PC-3 (cell line): ENCODE measurements at regions not wholly inside any gene's neighbourhood (a gene's known extent, or its start where the extent isn't known, plus 50 kb on each side); places are given as distances from the start of the nearest gene placed in this dataset.

Source experiments
- ATAC-seq: fragments of 200-7000 bp; cut with Tn5 transposase; 2 replicates; pipeline ENCODE4 v1.9.1; 2020; ENCODE audit warnings: mild to moderate bottlenecking, moderate library complexity
- BruUV-seq: library from RNA; stranded (reverse); fragments of 400-500 nt; replicated peaks from 2 replicates; lab custom pipeline; 2021; lab: Mats Ljungman, UMichigan
- CTCF ChIA-PET: fragments of 300-600 bp; sonication (Branson Sonifier 250); formaldehyde crosslinking; loops from one replicate; lab custom pipeline; 2022; ENCODE audit warnings: antibody characterized with exemption; lab: Charles Lee
- POLR2A ChIA-PET: fragments of 300-600 bp; sonication (Branson Sonifier 250); formaldehyde crosslinking; loops from one replicate; lab custom pipeline; 2022; ENCODE audit warnings: antibody characterized with exemption; ENCODE audit not compliant: unreplicated experiment; lab: Charles Lee
- DNase-seq: peaks from one replicate; pipeline ENCODE4 v3.0.0-alpha.2; 2015
- H2AFZ ChIP-seq: fragments of 300-600 bp; sonication (generic); 2 replicates; pipeline ENCODE4 v1.6.0; 2016; ENCODE audit warnings: antibody characterized with exemption, low read length
- H3F3A ChIP-seq: fragments of 300-600 bp; sonication (generic); one replicate; pipeline ENCODE4 v1.6.0; 2017; ENCODE audit warnings: antibody characterized with exemption, low read length, control low read depth, mild to moderate bottlenecking; ENCODE audit not compliant: unreplicated experiment
- H3K27ac ChIP-seq: fragments of 300-600 bp; sonication (generic); 2 replicates; pipeline ENCODE4 v1.5.1; 2016; ENCODE audit warnings: mild to moderate bottlenecking, low read length
- H3K27me3 ChIP-seq: fragments of 300-600 bp; sonication (generic); 2 replicates; pipeline ENCODE4 v1.6.1; 2016; ENCODE audit warnings: low read length, mixed read lengths
- H3K36me3 ChIP-seq: fragments of 300-600 bp; sonication (generic); 2 replicates; pipeline ENCODE4 v1.6.1; 2016; ENCODE audit warnings: low read depth, mixed run types, low read length, mixed read lengths
- H3K4me1 ChIP-seq: fragments of 300-600 bp; sonication (generic); 2 replicates; pipeline ENCODE4 v1.5.1; 2016; ENCODE audit warnings: low read length; ENCODE audit not compliant: insufficient read depth
- H3K4me2 ChIP-seq: fragments of 300-600 bp; sonication (generic); 2 replicates; pipeline ENCODE4 v1.6.0; 2016; ENCODE audit warnings: low read length
- H3K4me3 ChIP-seq: fragments of 300-600 bp; sonication (generic); 2 replicates; pipeline ENCODE4 v1.5.1; 2016; ENCODE audit warnings: mild to moderate bottlenecking, low read length, mixed read lengths
- H3K79me2 ChIP-seq: fragments of 300-600 bp; sonication (generic); 2 replicates; pipeline ENCODE4 v1.6.1; 2017; ENCODE audit warnings: low read length, mixed read lengths
- H3K9ac ChIP-seq: fragments of 300-600 bp; sonication (generic); 2 replicates; pipeline ENCODE4 v1.6.0; 2016; ENCODE audit warnings: mild to moderate bottlenecking, low read length
- H3K9me2 ChIP-seq: fragments of 300-600 bp; sonication (generic); replicated peaks from 2 replicates; pipeline ENCODE4 v1.6.1; 2016; ENCODE audit warnings: mixed run types, low read length, mixed read lengths
- H3K9me3 ChIP-seq: fragments of 300-600 bp; sonication (generic); 2 replicates; pipeline ENCODE4 v1.6.1; 2016; ENCODE audit warnings: low read length, mixed read lengths
- H4K20me1 ChIP-seq: fragments of 300-600 bp; sonication (generic); 2 replicates; pipeline ENCODE4 v1.6.1; 2016; ENCODE audit warnings: low read length, mixed read lengths
- CTCF ChIP-seq: fragments of 300-600 bp; sonication (generic); conservative IDR thresholded peaks from 2 replicates; pipeline ENCODE4 v1.5.1; 2017; ENCODE audit warnings: antibody characterized with exemption, low read depth, mild to moderate bottlenecking, low read length
- EZH2 ChIP-seq: fragments of 300-600 bp; sonication (generic); IDR thresholded peaks from one replicate; pipeline ENCODE4 v1.6.1; 2017; ENCODE audit warnings: antibody characterized with exemption, mild to moderate bottlenecking, low read length; ENCODE audit not compliant: unreplicated experiment
- EZH2phosphoT487 ChIP-seq: fragments of 300-600 bp; sonication (generic); IDR thresholded peaks from 2 replicates; pipeline ENCODE4 v1.6.1; 2018; ENCODE audit warnings: mild to moderate bottlenecking, antibody characterized with exemption, low read length, borderline replicate concordance
- intact Hi-C: fragments of 100-400 bp; cut with micrococcal nuclease; formaldehyde crosslinking; loops from 2 replicates; pipeline ENCODE4 v1.9.0; 2023

GRCh38 chr11:27253224-27253623 lies 109.8 kb downstream of the CCDC34 start:
- no peak for ATAC-seq
- POLR2A ChIA-PET: no interaction called here

GRCh38 chr11:27250867-27251665 lies 111.9 kb downstream of the CCDC34 start:
- DNase-seq: no peak
- no peaks in the 10 kb centered on the region for H3K4me1 ChIP-seq
- H3K4me2 ChIP-seq: no peak overlapping the region
- no peak overlapping the region for H3K4me3 ChIP-seq
- no peaks in the 10 kb centered on the region for H4K20me1 ChIP-seq
- no peaks in the 10 kb centered on the region for H3F3A ChIP-seq
- TF ChIP-seq CTCF (no peak), EZH2 (no peak), EZH2phosphoT487 (no peak)
- no peak overlapping the region for H2AFZ ChIP-seq
- H3K36me3 ChIP-seq: no peaks in the 10 kb centered on the region
- no peaks in the 10 kb centered on the region for H3K27me3 ChIP-seq
- ChIA-PET POLR2A (no interaction called here), CTCF (no interaction called here)
- intact Hi-C loops: no loop called here
- H3K79me2 ChIP-seq: no peaks in the 10 kb centered on the region
- no peak overlapping the region for H3K27ac ChIP-seq
- H3K9me2 ChIP-seq: no peaks in the 10 kb centered on the region
- no peak for ATAC-seq
- H3K9ac ChIP-seq: no peak overlapping the region
- BruUV-seq: no TSS peak
- H3K9me3 ChIP-seq: no peaks in the 10 kb centered on the region

More at GRCh38 chr11:27253224-27253623, 109.8 kb downstream of the CCDC34 start:
- Histone ChIP-seq H3K9me2 (no peaks in the 10 kb centered on the region), H2AFZ (no peak overlapping the region), H3K79me2 (no peaks in the 10 kb centered on the region), H3F3A (no peaks in the 10 kb centered on the region), H3K4me3 (no peak overlapping the region), H3K4me2 (no peak overlapping the region), H3K36me3 (no peaks in the 10 kb centered on the region), H3K27ac (no peak overlapping the region), H3K4me1 (no peaks in the 10 kb centered on the region), H4K20me1 (no peaks in the 10 kb centered on the region), H3K9me3 (no peaks in the 10 kb centered on the region), H3K9ac (no peak overlapping the region), H3K27me3 (no peaks in the 10 kb centered on the region)
- no TSS peak for BruUV-seq
- CTCF ChIA-PET: no interaction called here
- no peak for DNase-seq
- intact Hi-C loops: no loop called here
- TF ChIP-seq EZH2: no peak

GRCh38 chr11:27248576-27249509 lies 114.2 kb downstream of the CCDC34 start:
- Histone ChIP-seq H3K4me2 (no peak overlapping the region), H3F3A (no peaks in the 10 kb centered on the region), H3K9ac (no peak overlapping the region), H3K9me3 (no peaks in the 10 kb centered on the region), H3K36me3 (no peaks in the 10 kb centered on the region), H3K4me1 (no peaks in the 10 kb centered on the region), H4K20me1 (no peaks in the 10 kb centered on the region), H3K27me3 (no peaks in the 10 kb centered on the region), H2AFZ (no peak overlapping the region), H3K79me2 (no peaks in the 10 kb centered on the region), H3K27ac (no peak overlapping the region), H3K9me2 (no peaks in the 10 kb centered on the region), H3K4me3 (no peak overlapping the region)
- POLR2A ChIA-PET: no interaction called here
- ATAC-seq (no peak), DNase-seq (no peak)
- no TSS peak for BruUV-seq
- CTCF ChIA-PET: no interaction called here
- TF ChIP-seq EZH2 (no peak), CTCF (no peak), EZH2phosphoT487 (no peak)
- intact Hi-C loops: no loop called here
